ENCODE measurements at regions not wholly inside any gene's neighbourhood (a gene's known extent, or its start where the extent isn't known, plus 50 kb on each side); places are given as distances from the start of the nearest gene placed in this dataset.

- Mint-ChIP-seq H3K27ac (no peak overlapping the region), H3K36me3 (no peaks in the 10 kb centered on the region), H3K9me3 (peaks cover 0 to 9% (median 4%) of the 10 kb centered on the region in 7 donors), H3K4me1 (no peaks in the 10 kb centered on the region), H3K4me3 (no peak overlapping the region), H3K27me3 (no peaks in the 10 kb centered on the region)
- Histone ChIP-seq H3K27ac (ENCODE audit: insufficient read depth, low read length, poor library complexity, severe bottlenecking) (no peak overlapping the region), H3K4me1 (ENCODE audit: control insufficient read depth, insufficient read depth, low read length, poor library complexity, severe bottlenecking) (no peaks in the 10 kb centered on the region), H3K27me3 (ENCODE audit: control insufficient read depth, insufficient read depth, low read length) (no peaks in the 10 kb centered on the region), H3K4me3 (ENCODE audit: low read depth, low read length) (no peak overlapping the region), H3K36me3 (ENCODE audit: control insufficient read depth, insufficient read depth, low read length) (no peaks in the 10 kb centered on the region), H3K9me3 (ENCODE audit: control insufficient read depth in 2 of 2, low read length in 2 of 2) (no peaks in the 10 kb centered on the region)
- DNase-seq (no peak), ATAC-seq (ENCODE audit: low read depth in 2 of 2) (no peak)
Observed at GRCh38 chr15:37720267-37720666, 214.2 kb upstream of the TMCO5A start.

DNA sequence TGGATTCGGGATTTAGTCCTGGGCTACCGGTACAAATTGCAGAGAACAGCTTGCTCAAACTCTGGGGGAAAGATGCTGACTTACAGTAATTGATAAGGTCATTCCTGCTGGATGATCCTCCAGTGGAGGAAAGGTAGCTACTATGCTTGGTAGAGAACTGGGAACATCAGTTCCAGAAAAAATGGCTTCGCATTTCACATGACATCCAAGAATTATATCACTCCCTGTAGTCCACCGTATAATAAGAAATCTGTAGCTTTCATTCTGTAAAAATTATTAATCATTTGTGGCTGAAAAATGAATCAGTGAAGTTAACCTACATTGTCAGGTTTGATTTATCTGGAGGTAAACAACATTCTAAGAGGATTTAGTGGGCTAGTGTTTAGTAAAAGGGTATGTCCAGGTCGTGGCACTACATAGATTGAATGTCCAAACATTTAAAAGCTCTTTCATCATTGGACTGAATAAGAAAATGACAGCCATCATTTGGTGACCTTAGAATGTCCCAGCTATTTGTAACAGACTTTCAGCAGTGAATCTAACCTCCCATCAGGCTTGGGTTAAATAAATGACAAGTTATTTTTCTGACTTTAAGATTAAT is 203.2 kb upstream of the TMCO5A start:
- H3K4me1 ChIP-seq (ENCODE audit: control insufficient read depth, insufficient read depth, low read length, poor library complexity, severe bottlenecking) = no peaks in the 10 kb centered on the region
- H3K27me3 ChIP-seq (ENCODE audit: control insufficient read depth, insufficient read depth, low read length) = peaks cover 4% of the 10 kb centered on the region
- Mint-ChIP-seq H3K4me3 (no peak overlapping the region), H3K27me3 (no peaks in the 10 kb centered on the region), H3K36me3 (no peaks in the 10 kb centered on the region), H3K4me1 (no peaks in the 10 kb centered on the region), H3K27ac (no peak overlapping the region), H3K9me3 (peaks cover 0 to 3% (median 0%) of the 10 kb centered on the region in 7 donors)
- H3K36me3 ChIP-seq (ENCODE audit: control insufficient read depth, insufficient read depth, low read length) = no peaks in the 10 kb centered on the region
- H3K27ac ChIP-seq (ENCODE audit: insufficient read depth, low read length, poor library complexity, severe bottlenecking) = no peak overlapping the region
- DNase-seq (no peak), ATAC-seq (ENCODE audit: low read depth in 2 of 2) (no peak)
- H3K4me3 ChIP-seq (ENCODE audit: low read depth, low read length) = no peak overlapping the region
- no peaks in the 10 kb centered on the region for H3K9me3 ChIP-seq (ENCODE audit: control insufficient read depth in 2 of 2, low read length in 2 of 2)

DNA sequence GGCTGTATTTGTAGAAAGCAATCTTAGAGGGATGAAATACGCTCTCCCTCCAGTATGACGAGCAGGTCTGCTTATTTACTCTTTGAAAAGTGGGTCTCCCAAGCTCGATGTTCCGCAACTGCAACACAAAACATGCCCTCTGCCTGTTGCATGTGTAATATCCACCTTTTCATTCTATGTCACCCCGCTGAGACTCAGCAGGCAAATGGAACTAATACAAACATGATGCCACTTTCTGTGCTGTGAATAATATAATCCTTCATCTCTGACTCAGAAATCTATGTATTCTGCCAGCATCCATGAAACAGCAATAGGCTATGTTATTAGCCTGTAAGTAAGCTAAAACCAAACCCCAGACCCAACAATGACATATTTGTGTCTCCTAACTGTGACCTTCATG is 200.8 kb upstream of the TMCO5A start:
- Mint-ChIP-seq H3K27ac (no peak overlapping the region), H3K4me1 (no peaks in the 10 kb centered on the region), H3K4me3 (no peak overlapping the region), H3K9me3 (peaks cover 0 to 1% (median 0%) of the 10 kb centered on the region in 7 donors), H3K27me3 (no peaks in the 10 kb centered on the region), H3K36me3 (no peaks in the 10 kb centered on the region)
- H3K27me3 ChIP-seq (ENCODE audit: control insufficient read depth, insufficient read depth, low read length) = peaks cover 4% of the 10 kb centered on the region
- H3K27ac ChIP-seq (ENCODE audit: insufficient read depth, low read length, poor library complexity, severe bottlenecking) = no peak overlapping the region
- H3K4me3 ChIP-seq (ENCODE audit: low read depth, low read length) = no peak overlapping the region
- no peaks in the 10 kb centered on the region for H3K9me3 ChIP-seq (ENCODE audit: control insufficient read depth in 2 of 2, low read length in 2 of 2)
- DNase-seq (no peak), ATAC-seq (ENCODE audit: low read depth in 2 of 2) (no peak)
- H3K4me1 ChIP-seq (ENCODE audit: control insufficient read depth, insufficient read depth, low read length, poor library complexity, severe bottlenecking) = no peaks in the 10 kb centered on the region
- H3K36me3 ChIP-seq (ENCODE audit: control insufficient read depth, insufficient read depth, low read length) = no peaks in the 10 kb centered on the region

GRCh38 chr15:37740623-37741141 is 193.8 kb upstream of the TMCO5A start:
- Mint-ChIP-seq H3K4me3 (no peak overlapping the region), H3K27ac (no peak overlapping the region), H3K9me3 (peaks cover 0 to 3% (median 0%) of the 10 kb centered on the region in 7 donors), H3K36me3 (no peaks in the 10 kb centered on the region), H3K27me3 (peaks cover 5% of the 10 kb centered on the region), H3K4me1 (no peaks in the 10 kb centered on the region)
- ATAC-seq (ENCODE audit: low read depth in 2 of 2) = no peak
- Histone ChIP-seq H3K27ac (ENCODE audit: insufficient read depth, low read length, poor library complexity, severe bottlenecking) (no peak overlapping the region), H3K9me3 (ENCODE audit: control insufficient read depth in 2 of 2, low read length in 2 of 2) (no peaks in the 10 kb centered on the region), H3K27me3 (ENCODE audit: control insufficient read depth, insufficient read depth, low read length) (no peaks in the 10 kb centered on the region), H3K36me3 (ENCODE audit: control insufficient read depth, insufficient read depth, low read length) (no peaks in the 10 kb centered on the region), H3K4me3 (ENCODE audit: low read depth, low read length) (no peak overlapping the region), H3K4me1 (ENCODE audit: control insufficient read depth, insufficient read depth, low read length, poor library complexity, severe bottlenecking) (no peaks in the 10 kb centered on the region)
- DNase-seq = no peak

GRCh38 chr15:37743826-37744225 is 190.6 kb upstream of the TMCO5A start:
- Mint-ChIP-seq H3K27me3 (peaks cover 8% of the 10 kb centered on the region), H3K4me1 (no peaks in the 10 kb centered on the region), H3K27ac (no peak overlapping the region), H3K9me3 (peaks cover 0 to 9% (median 4%) of the 10 kb centered on the region in 7 donors), H3K36me3 (no peaks in the 10 kb centered on the region), H3K4me3 (no peak overlapping the region)
- Histone ChIP-seq H3K4me1 (ENCODE audit: control insufficient read depth, insufficient read depth, low read length, poor library complexity, severe bottlenecking) (no peaks in the 10 kb centered on the region), H3K4me3 (ENCODE audit: low read depth, low read length) (no peak overlapping the region), H3K27me3 (ENCODE audit: control insufficient read depth, insufficient read depth, low read length) (no peaks in the 10 kb centered on the region), H3K36me3 (ENCODE audit: control insufficient read depth, insufficient read depth, low read length) (no peaks in the 10 kb centered on the region), H3K27ac (ENCODE audit: insufficient read depth, low read length, poor library complexity, severe bottlenecking) (no peak overlapping the region), H3K9me3 (ENCODE audit: control insufficient read depth in 2 of 2, low read length in 2 of 2) (no peaks in the 10 kb centered on the region)
- ATAC-seq (ENCODE audit: low read depth in 2 of 2) (no peak), DNase-seq (no peak)

DNA sequence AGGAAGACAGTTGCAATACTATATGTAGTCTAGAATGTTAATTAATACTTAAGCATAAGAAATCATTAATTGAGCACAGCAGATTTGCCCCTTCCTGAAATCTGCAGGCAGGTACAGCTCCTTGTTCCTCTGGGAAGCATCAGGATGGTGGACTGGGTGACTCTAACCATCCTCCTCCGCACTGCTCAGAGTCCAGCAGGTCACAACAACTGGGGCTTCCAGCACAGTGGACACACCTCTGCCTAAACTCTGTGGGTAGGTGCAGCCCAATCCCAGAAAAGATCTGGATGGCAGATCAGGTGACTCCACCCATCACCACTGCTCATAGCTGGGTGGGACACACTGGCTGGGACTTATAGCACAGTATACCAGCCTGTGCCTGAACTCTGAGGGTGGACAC is 189.9 kb upstream of the TMCO5A start:
- H3K27ac ChIP-seq (ENCODE audit: insufficient read depth, low read length, poor library complexity, severe bottlenecking) = no peak overlapping the region
- Mint-ChIP-seq H3K27me3 (peaks cover 8% of the 10 kb centered on the region), H3K27ac (no peak overlapping the region), H3K4me1 (no peaks in the 10 kb centered on the region), H3K4me3 (no peak overlapping the region), H3K36me3 (no peaks in the 10 kb centered on the region), H3K9me3 (peaks cover 0 to 10% (median 4%) of the 10 kb centered on the region in 7 donors)
- H3K4me3 ChIP-seq (ENCODE audit: low read depth, low read length) = no peak overlapping the region
- no peaks in the 10 kb centered on the region for H3K9me3 ChIP-seq (ENCODE audit: control insufficient read depth in 2 of 2, low read length in 2 of 2)
- no peaks in the 10 kb centered on the region for H3K4me1 ChIP-seq (ENCODE audit: control insufficient read depth, insufficient read depth, low read length, poor library complexity, severe bottlenecking)
- DNase-seq (no peak), ATAC-seq (ENCODE audit: low read depth in 2 of 2) (no peak)
- H3K36me3 ChIP-seq (ENCODE audit: control insufficient read depth, insufficient read depth, low read length) = no peaks in the 10 kb centered on the region
- no peaks in the 10 kb centered on the region for H3K27me3 ChIP-seq (ENCODE audit: control insufficient read depth, insufficient read depth, low read length)

DNA sequence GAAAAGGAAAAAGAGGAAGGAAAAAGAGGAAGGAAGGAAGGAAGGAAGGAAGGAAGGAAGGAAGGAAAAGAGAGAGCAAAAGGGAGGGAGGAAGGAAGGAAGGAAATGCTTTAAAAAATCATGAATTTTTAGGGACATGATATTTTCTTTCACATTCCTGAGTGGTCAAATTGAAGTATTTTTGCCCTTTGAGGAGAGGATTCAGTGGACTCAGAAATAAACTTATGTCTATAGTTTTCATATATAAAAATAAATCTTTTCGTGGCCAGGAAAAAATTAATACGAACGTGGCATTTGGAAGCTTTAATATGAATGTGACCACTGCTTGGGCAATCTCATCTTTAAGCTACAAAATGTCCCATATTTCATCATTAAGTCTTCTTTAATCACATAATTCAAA is 183.0 kb upstream of the TMCO5A start:
- Mint-ChIP-seq H3K36me3 (no peaks in the 10 kb centered on the region), H3K9me3 (peaks cover 0 to 11% (median 2%) of the 10 kb centered on the region in 7 donors), H3K27ac (no peak overlapping the region), H3K27me3 (peaks cover 4% of the 10 kb centered on the region), H3K4me3 (no peak overlapping the region), H3K4me1 (no peaks in the 10 kb centered on the region)
- DNase-seq (no peak), ATAC-seq (ENCODE audit: low read depth in 2 of 2) (no peak)
- Histone ChIP-seq H3K4me1 (ENCODE audit: control insufficient read depth, insufficient read depth, low read length, poor library complexity, severe bottlenecking) (no peaks in the 10 kb centered on the region), H3K9me3 (ENCODE audit: control insufficient read depth in 2 of 2, low read length in 2 of 2) (no peaks in the 10 kb centered on the region), H3K36me3 (ENCODE audit: control insufficient read depth, insufficient read depth, low read length) (no peaks in the 10 kb centered on the region), H3K4me3 (ENCODE audit: low read depth, low read length) (no peak overlapping the region), H3K27ac (ENCODE audit: insufficient read depth, low read length, poor library complexity, severe bottlenecking) (no peak overlapping the region), H3K27me3 (ENCODE audit: control insufficient read depth, insufficient read depth, low read length) (no peaks in the 10 kb centered on the region)

- no peaks in the 10 kb centered on the region for H3K27me3 Mint-ChIP-seq
- no peaks in the 10 kb centered on the region for H3K27me3 ChIP-seq (ENCODE audit: control insufficient read depth, insufficient read depth, low read length)
- H3K9me3 Mint-ChIP-seq = peaks cover 0 to 3% (median 0%) of the 10 kb centered on the region in 7 donors
- H3K9me3 ChIP-seq (ENCODE audit: control insufficient read depth in 2 of 2, low read length in 2 of 2) = no peaks in the 10 kb centered on the region
- H3K4me3 Mint-ChIP-seq = no peak overlapping the region
- no peak overlapping the region for H3K4me3 ChIP-seq (ENCODE audit: low read depth, low read length)
- H3K27ac ChIP-seq (ENCODE audit: insufficient read depth, low read length, poor library complexity, severe bottlenecking) = no peak overlapping the region
- H3K27ac Mint-ChIP-seq = no peak overlapping the region
- no peaks in the 10 kb centered on the region for H3K4me1 ChIP-seq (ENCODE audit: control insufficient read depth, insufficient read depth, low read length, poor library complexity, severe bottlenecking)
- DNase-seq (no peak), ATAC-seq (ENCODE audit: low read depth in 2 of 2) (no peak)
- H3K4me1 Mint-ChIP-seq = no peaks in the 10 kb centered on the region
- H3K36me3 ChIP-seq (ENCODE audit: control insufficient read depth, insufficient read depth, low read length) = no peaks in the 10 kb centered on the region
- no peaks in the 10 kb centered on the region for H3K36me3 Mint-ChIP-seq
Observed at GRCh38 chr15:37756407-37756806, 178.0 kb upstream of the TMCO5A start.

All from CD4-positive, CD25-positive, alpha-beta regulatory T cell (primary cell).